ENCODE measurements at regions not wholly inside any gene's neighbourhood (a gene's known extent, or its start where the extent isn't known, plus 50 kb on each side); places are given as distances from the start of the nearest gene placed in this dataset.

GRCh38 chr2:12637754-12638153 lies 79.0 kb upstream of the TRIB2 start:
- no peak for TF ChIP-seq CTCF (IDR thresholded peaks at IDR 0.05)
- TF ChIP-seq POLR2A (IDR thresholded peaks at IDR 0.05) = no peak

Data from right lobe of liver (tissue), 4 donors.